B cell (primary cell): ENCODE measurements at regions not wholly inside any gene's neighbourhood (a gene's known extent, or its start where the extent isn't known, plus 50 kb on each side); places are given as distances from the start of the nearest gene placed in this dataset.

Experiments used
- ATAC-seq: fragments of 200-7000 bp; cut with Tn5 transposase; one replicate; pipeline ENCODE4 v1.10.0; 2021; ENCODE audit warnings: low read depth, mild to moderate bottlenecking, moderate number of reproducible peaks, moderate library complexity
- CTCF ChIA-PET: fragments of 350-600 bp; sonication (Branson Sonifier 250); formaldehyde crosslinking; loops from one replicate; lab custom pipeline; 2021; ENCODE audit warnings: antibody characterized with exemption, inconsistent platforms; lab: Charles Lee
- POLR2A ChIA-PET: fragments of 350-600 bp; sonication (Branson Sonifier 250); formaldehyde crosslinking; loops from one replicate; lab custom pipeline; 2021; ENCODE audit warnings: antibody characterized with exemption; lab: Charles Lee
- DNase-seq: peaks from one replicate; pipeline ENCODE4 v3.0.0; 2013
- H2AFZ ChIP-seq: 2 replicates; pipeline ENCODE4 v1.6.1; 2012; ENCODE audit warnings: mild to moderate bottlenecking, low read depth, low read length; ENCODE audit not compliant: insufficient read depth, poor library complexity, severe bottlenecking
- H3K27ac ChIP-seq, 2 donors: 1 replicate in 1 of 2; 2 replicates in 1 of 2; pipeline ENCODE4 v1.5.1; 2012 to 2013; ENCODE audit warnings: low read length in 2 of 2, mild to moderate bottlenecking in 2 of 2, moderate library complexity in 1 of 2
- H3K27me3 ChIP-seq, 4 experiments: fragments of 200-600 bp in 1 of 4; sonication (generic) in 1 of 4; replicated peaks in 1 of 4; 1 replicate in 2 of 4; 2 replicates in 2 of 4; pipeline versions ENCODE4 v1.6.1 to v1.7.0; 2013 to 2016; ENCODE audit warnings: low read length in 3 of 4, mild to moderate bottlenecking in 2 of 4, mixed read lengths in 1 of 4, moderate library complexity in 1 of 4; ENCODE audit not compliant: insufficient read depth in 4 of 4, control insufficient read depth in 3 of 4; ENCODE audit errors: control extremely low read depth in 1 of 4
- H3K36me3 ChIP-seq, 2 experiments: replicated peaks in 1 of 2; 1 replicate in 1 of 2; 2 replicates in 1 of 2; pipeline versions ENCODE4 v1.6.1 to v1.7.1; 2013; ENCODE audit warnings: low read length in 1 of 2; ENCODE audit not compliant: insufficient read depth in 2 of 2, control insufficient read depth in 1 of 2; ENCODE audit errors: control extremely low read depth in 1 of 2, extremely low read depth in 1 of 2
- H3K4me1 ChIP-seq, 2 donors: fragments of 200-600 bp in 1 of 2; sonication (generic) in 1 of 2; 1 replicate in 1 of 2; 2 replicates in 1 of 2; pipeline versions ENCODE4 v1.5.1 to v1.6.1; 2013 to 2017; ENCODE audit warnings: low read length in 2 of 2; ENCODE audit not compliant: control insufficient read depth in 2 of 2, insufficient read depth in 2 of 2
- H3K4me2 ChIP-seq: replicated peaks from 2 replicates; pipeline ENCODE3; 2012; ENCODE audit warnings: mild to moderate bottlenecking, low read depth, low read length; ENCODE audit not compliant: poor library complexity, severe bottlenecking
- H3K4me3 ChIP-seq, 5 experiments: fragments of 200-600 bp in 1 of 5; sonication (generic) in 1 of 5; 1 replicate in 3 of 5; 2 replicates in 2 of 5; pipeline versions ENCODE4 v1.5.1 to v1.7.0; 2011 to 2016; ENCODE audit warnings: low read length in 4 of 5, mild to moderate bottlenecking in 4 of 5, low read depth in 2 of 5, control low read depth in 1 of 5, moderate library complexity in 1 of 5; ENCODE audit not compliant: insufficient read depth in 1 of 5; ENCODE audit errors: control extremely low read depth in 1 of 5, extremely low read depth in 1 of 5
- H3K79me2 ChIP-seq: fragments of 200-600 bp; sonication (generic); one replicate; pipeline ENCODE4 v1.6.0; 2016; ENCODE audit warnings: low read length; ENCODE audit not compliant: control insufficient read depth, insufficient read depth
- H3K9ac ChIP-seq: fragments of 200-600 bp; sonication (generic); 2 replicates; pipeline ENCODE4 v1.6.1; 2017; ENCODE audit warnings: mild to moderate bottlenecking, low read length, moderate library complexity
- H3K9me3 ChIP-seq, 3 donors: one replicate each; pipeline versions ENCODE4 v1.6.1 to v1.7.1; 2013; ENCODE audit warnings: low read length in 2 of 3; ENCODE audit not compliant: control insufficient read depth in 2 of 3, insufficient read depth in 1 of 3; ENCODE audit errors: control extremely low read depth in 1 of 3
- H4K20me1 ChIP-seq: 2 replicates; pipeline ENCODE4 v1.6.0; 2012; ENCODE audit warnings: mild to moderate bottlenecking, low read length; ENCODE audit not compliant: insufficient read depth, control insufficient read depth, poor library complexity, severe bottlenecking
- H3K27ac Mint-ChIP-seq: one replicate; pipeline ENCODE4 v1.8.0; 2021; ENCODE audit warnings: mixed read lengths
- H3K27me3 Mint-ChIP-seq: one replicate; pipeline ENCODE4 v1.8.0; 2021; ENCODE audit warnings: mixed read lengths
- H3K4me1 Mint-ChIP-seq: one replicate; pipeline ENCODE4 v1.8.0; 2021; ENCODE audit warnings: mixed read lengths
- H3K4me3 Mint-ChIP-seq: one replicate; pipeline ENCODE4 v1.8.0; 2021; ENCODE audit warnings: mixed read lengths
- H3K9me3 Mint-ChIP-seq: one replicate; pipeline ENCODE4 v1.8.0; 2022; ENCODE audit warnings: mixed read lengths; ENCODE audit not compliant: insufficient read depth
- CTCF ChIP-seq: fragments of 200-600 bp; IDR thresholded peaks from one replicate; pipeline ENCODE4 v1.8.0; 2022; ENCODE audit warnings: antibody characterized with exemption, mild to moderate bottlenecking
- EZH2 ChIP-seq: IDR thresholded peaks from 2 replicates; pipeline ENCODE4 v1.6.1; 2012; ENCODE audit warnings: borderline replicate concordance, low read depth, mild to moderate bottlenecking, moderate library complexity, low read length; ENCODE audit not compliant: insufficient read depth, poor library complexity, severe bottlenecking
- WGBS: methylation state at CpG from one replicate; pipeline ENCODE4 v1.1.5; 2013; ENCODE audit warnings: missing lambda C conversion rate; ENCODE audit not compliant: insufficient coverage; 5-methylcytosine and 5-hydroxymethylcytosine counted together
- intact Hi-C: fragments of 100-400 bp; cut with micrococcal nuclease; formaldehyde crosslinking; loops from one replicate; pipeline ENCODE4 v1.10.0; 2022

DNA sequence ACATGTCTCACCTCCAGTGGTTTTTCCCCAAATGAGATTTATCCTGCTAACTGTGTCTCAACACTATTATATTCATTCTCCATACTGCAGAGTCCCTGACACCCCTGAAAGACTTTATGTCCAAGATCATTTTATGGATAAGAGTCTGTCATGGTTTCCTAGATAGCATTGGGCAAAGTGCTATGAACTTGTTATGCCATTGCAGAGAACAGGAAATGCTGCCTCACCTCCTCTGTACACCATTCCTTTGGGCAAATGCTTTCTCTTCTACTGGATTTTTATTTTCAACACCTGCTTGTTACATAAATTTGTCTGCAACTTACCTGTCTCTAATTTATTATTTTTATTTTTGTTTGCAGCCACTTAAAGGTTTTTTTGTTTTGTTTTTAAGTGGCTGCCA is 652.5 kb upstream of the FAM98A start:
- Histone ChIP-seq H3K27me3 (no peaks in the 10 kb centered on the region), H3K4me2 (no peak overlapping the region), H3K27ac (no peak overlapping the region), H3K36me3 (no peaks in the 10 kb centered on the region), H2AFZ (no peak overlapping the region), H4K20me1 (no peaks in the 10 kb centered on the region), H3K4me3 (no peak overlapping the region), H3K9me3 (no peaks in the 10 kb centered on the region), H3K9ac (no peak overlapping the region), H3K79me2 (no peaks in the 10 kb centered on the region), H3K4me1 (no peaks in the 10 kb centered on the region)
- H3K27me3 Mint-ChIP-seq, result no peaks in the 10 kb centered on the region
- ChIA-PET POLR2A (no interaction called here), CTCF (no interaction called here)
- H3K4me3 Mint-ChIP-seq, result no peak overlapping the region
- H3K27ac Mint-ChIP-seq, result no peak overlapping the region
- peaks cover 4% of the 10 kb centered on the region for H3K9me3 Mint-ChIP-seq
- H3K4me1 Mint-ChIP-seq, result no peaks in the 10 kb centered on the region
- ATAC-seq (no peak), DNase-seq (no peak)
- intact Hi-C loops, result no loop called here
- TF ChIP-seq CTCF (no peak), EZH2 (no peak)

DNA sequence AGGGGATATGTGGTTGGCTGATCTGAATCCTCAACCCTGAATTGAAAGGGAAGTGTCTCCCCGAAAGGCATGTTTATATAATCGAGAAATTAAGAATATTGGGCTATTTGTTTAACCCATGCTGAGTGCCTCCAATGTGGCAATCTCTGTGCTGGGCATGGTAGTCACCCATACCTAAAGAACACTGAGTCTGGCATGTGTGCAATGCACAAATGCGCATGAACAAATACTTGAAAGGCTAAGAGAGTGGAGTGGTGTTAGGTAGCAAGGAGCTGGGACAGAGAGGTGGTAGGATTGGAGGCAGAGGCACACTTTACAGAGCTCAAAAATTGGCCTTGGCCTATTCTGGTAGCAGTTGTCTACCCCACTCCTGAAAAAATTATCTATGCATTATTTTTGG is 645.1 kb upstream of the FAM98A start:
- H3K9me3 ChIP-seq, result peaks cover 0 to 3% (median 0%) of the 10 kb centered on the region in 3 donors
- CTCF ChIA-PET, result no interaction called here
- H2AFZ ChIP-seq, result no peak overlapping the region
- Mint-ChIP-seq H3K27me3 (no peaks in the 10 kb centered on the region), H3K9me3 (peaks cover 4% of the 10 kb centered on the region), H3K4me1 (no peaks in the 10 kb centered on the region), H3K4me3 (no peak overlapping the region), H3K27ac (no peak overlapping the region)
- no peaks in the 10 kb centered on the region for H3K36me3 ChIP-seq
- no peaks in the 10 kb centered on the region for H3K27me3 ChIP-seq
- no peaks in the 10 kb centered on the region for H3K79me2 ChIP-seq
- intact Hi-C loops, result no loop called here
- POLR2A ChIA-PET, result no interaction called here
- H3K9ac ChIP-seq, result no peak overlapping the region
- no peaks in the 10 kb centered on the region for H3K4me1 ChIP-seq
- no peaks in the 10 kb centered on the region for H4K20me1 ChIP-seq
- H3K4me2 ChIP-seq, result no peak overlapping the region
- ATAC-seq, result no peak
- DNase-seq, result no peak
- TF ChIP-seq EZH2, result no peak
- TF ChIP-seq CTCF, result no peak
- WGBS, result 100% methylated on average over 1 of the region's 3 CpGs
- H3K27ac ChIP-seq, result no peak overlapping the region
- no peak overlapping the region for H3K4me3 ChIP-seq
